Bronchial epithelial cell (primary cell): ENCODE measurements at regions not wholly inside any gene's neighbourhood (a gene's known extent, or its start where the extent isn't known, plus 50 kb on each side); places are given as distances from the start of the nearest gene placed in this dataset.

ENCODE experiments used
- DNase-seq: peaks from one replicate; pipeline ENCODE4 v3.0.0-alpha.2; 2010; ENCODE audit warnings: low read depth
- FAIRE-seq: peaks from 2 replicates; lab custom pipeline; 2011; peaks lifted over from hg19 to GRCh38; lab: Jason Lieb, UNC
- H3K27me3 ChIP-seq: 2 replicates; pipeline ENCODE4 v1.5.1; 2011; ENCODE audit warnings: low read length; ENCODE audit not compliant: control insufficient read depth, insufficient read depth
- H3K36me3 ChIP-seq: 2 replicates; pipeline ENCODE4 v1.5.1; 2011; ENCODE audit warnings: low read length; ENCODE audit not compliant: control insufficient read depth, insufficient read depth
- H3K4me3 ChIP-seq: 2 replicates; pipeline ENCODE4 v1.5.1; 2011; ENCODE audit warnings: mild to moderate bottlenecking, low read depth, low read length, control low read depth
- TF ChIP-seq, protein P1 (sequence below): IDR thresholded peaks from 2 replicates; pipeline ENCODE4 v1.5.1; 2011; ENCODE audit warnings: mild to moderate bottlenecking, moderate library complexity, low read length, control low read depth, inconsistent platforms; ENCODE audit not compliant: insufficient read depth, severe bottlenecking

DNA sequence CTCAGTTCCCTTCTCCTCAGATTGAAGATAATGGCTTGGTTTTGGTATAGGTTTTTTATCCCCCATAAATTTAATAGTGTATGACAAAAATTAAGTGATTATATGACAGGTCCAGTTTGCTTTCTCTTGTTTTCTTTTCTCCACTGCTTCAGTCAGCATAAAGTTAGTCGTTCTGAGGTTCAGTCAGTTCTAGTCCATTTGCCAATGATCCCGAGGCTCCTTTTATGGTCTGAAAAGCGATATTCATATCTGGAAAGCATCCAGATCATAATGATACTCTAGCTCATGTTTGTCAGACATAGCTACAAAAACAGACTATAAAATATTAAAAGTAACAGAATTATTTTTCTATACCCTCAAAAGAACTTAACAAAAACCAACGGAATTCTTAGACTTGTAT, 67.1 kb upstream of the SLC38A4 start:
- no peak overlapping the region for H3K4me3 ChIP-seq
- H3K36me3 ChIP-seq = no peaks in the 10 kb centered on the region
- TF ChIP-seq, protein P1, sequence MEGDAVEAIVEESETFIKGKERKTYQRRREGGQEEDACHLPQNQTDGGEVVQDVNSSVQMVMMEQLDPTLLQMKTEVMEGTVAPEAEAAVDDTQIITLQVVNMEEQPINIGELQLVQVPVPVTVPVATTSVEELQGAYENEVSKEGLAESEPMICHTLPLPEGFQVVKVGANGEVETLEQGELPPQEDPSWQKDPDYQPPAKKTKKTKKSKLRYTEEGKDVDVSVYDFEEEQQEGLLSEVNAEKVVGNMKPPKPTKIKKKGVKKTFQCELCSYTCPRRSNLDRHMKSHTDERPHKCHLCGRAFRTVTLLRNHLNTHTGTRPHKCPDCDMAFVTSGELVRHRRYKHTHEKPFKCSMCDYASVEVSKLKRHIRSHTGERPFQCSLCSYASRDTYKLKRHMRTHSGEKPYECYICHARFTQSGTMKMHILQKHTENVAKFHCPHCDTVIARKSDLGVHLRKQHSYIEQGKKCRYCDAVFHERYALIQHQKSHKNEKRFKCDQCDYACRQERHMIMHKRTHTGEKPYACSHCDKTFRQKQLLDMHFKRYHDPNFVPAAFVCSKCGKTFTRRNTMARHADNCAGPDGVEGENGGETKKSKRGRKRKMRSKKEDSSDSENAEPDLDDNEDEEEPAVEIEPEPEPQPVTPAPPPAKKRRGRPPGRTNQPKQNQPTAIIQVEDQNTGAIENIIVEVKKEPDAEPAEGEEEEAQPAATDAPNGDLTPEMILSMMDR = no peak
- DNase-seq (no peak), FAIRE-seq (no peak)
- no peaks in the 10 kb centered on the region for H3K27me3 ChIP-seq

DNA sequence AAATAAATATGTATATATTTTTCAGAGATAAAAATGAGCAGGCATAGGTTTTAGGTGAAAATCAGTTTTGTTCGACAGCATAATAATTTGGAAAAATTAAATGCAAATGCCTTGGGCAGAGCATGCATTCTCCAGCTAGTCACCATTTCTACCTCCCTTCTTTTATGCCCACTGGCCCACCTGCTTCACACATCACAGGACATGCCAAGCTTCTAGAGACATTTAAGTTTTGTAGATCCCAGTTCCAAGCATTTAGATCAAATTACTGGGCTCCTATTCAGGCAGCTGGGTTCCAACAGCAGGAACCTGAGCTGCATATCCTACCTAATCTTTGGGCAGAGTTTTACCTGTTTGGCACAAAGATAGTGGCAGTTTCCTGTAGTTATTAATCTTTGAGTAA, 67.6 kb upstream of the SLC38A4 start:
- H3K27me3 ChIP-seq = no peaks in the 10 kb centered on the region
- H3K4me3 ChIP-seq = no peak overlapping the region
- FAIRE-seq (no peak), DNase-seq (no peak)
- TF ChIP-seq, protein P1 = no peak
- no peaks in the 10 kb centered on the region for H3K36me3 ChIP-seq

DNA sequence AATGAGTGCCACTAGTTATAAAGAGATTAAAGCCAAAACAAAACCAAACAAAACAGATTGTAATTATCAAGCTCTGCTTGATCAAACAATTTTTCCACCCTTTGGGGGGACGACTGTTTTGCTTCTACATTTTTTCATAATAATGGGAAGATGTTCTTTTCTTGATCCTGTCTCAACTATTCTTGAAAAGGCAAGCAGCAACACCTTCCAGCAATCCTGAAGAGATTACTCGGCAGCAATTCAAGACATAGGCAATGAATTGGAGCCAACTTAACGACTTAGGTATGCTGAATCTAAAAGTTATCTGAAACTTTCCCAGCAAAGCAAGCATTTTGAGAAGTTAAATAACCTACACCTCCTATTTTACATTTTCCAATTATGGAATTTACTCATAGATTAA, 69.9 kb upstream of the SLC38A4 start:
- no peaks in the 10 kb centered on the region for H3K36me3 ChIP-seq
- FAIRE-seq (no peak), DNase-seq (peak; percentile 31)
- H3K27me3 ChIP-seq = no peaks in the 10 kb centered on the region
- TF ChIP-seq, protein P1 = no peak
- H3K4me3 ChIP-seq = no peak overlapping the region

DNA sequence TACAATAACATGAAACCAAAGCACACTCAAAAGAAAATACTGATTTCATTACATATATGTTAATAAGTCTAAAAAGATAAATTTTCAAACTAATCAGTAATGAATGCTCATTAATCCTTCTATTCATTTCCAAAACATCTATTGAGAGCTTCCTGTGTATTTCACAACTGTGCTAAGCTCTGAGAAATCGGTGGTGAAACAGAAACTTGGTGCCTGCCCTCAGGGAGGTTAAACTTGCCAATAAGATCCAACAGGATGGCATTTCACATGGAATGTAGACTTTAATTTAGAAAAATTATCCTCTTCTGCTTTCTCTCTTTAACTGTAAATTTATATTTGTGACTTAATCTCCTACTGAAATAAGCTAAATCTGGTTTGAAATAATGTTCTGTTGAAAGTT, 70.9 kb upstream of the SLC38A4 start:
- no peak for FAIRE-seq
- H3K36me3 ChIP-seq = no peaks in the 10 kb centered on the region
- H3K27me3 ChIP-seq = no peaks in the 10 kb centered on the region
- TF ChIP-seq, protein P1 = no peak
- H3K4me3 ChIP-seq = no peak overlapping the region
- DNase-seq = no peak

DNA sequence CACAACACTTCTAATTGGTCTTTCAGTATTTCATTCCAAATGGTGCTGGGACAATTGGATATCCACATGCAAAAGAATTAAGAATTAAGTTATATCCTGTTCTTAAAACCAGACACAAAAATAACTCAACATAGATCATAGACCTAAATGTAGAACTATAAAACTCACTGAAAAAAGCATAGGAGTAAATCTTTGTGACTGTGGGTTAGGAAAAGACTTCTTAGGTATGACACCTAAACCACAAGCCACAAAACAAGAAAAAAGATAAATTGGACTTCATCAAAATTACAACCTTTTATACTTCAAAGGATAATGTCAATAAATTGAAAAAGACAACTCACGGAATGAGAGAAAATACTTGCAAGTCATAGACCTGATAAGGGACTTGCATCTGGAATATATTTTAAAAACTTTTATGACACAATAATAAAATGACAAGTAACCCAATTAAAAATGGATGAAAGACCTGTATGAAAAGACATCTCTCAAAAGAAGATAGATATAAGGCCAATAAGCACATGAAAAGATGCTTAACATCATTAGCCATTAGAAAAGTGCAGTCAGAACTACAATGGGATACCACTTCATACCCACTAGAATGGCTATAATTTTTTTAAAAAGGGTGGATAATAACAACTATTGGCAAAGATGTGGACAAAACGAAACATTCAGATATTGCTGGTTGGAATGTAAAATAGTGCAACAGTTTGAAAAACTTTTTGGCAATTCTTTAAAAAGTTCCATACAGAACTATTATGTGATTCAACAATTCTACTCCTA, 72.5 kb upstream of the SLC38A4 start:
- DNase-seq (no peak), FAIRE-seq (no peak)
- Histone ChIP-seq H3K27me3 (no peaks in the 10 kb centered on the region), H3K36me3 (no peaks in the 10 kb centered on the region), H3K4me3 (no peak overlapping the region)
- TF ChIP-seq, protein P1 = no peak

DNA sequence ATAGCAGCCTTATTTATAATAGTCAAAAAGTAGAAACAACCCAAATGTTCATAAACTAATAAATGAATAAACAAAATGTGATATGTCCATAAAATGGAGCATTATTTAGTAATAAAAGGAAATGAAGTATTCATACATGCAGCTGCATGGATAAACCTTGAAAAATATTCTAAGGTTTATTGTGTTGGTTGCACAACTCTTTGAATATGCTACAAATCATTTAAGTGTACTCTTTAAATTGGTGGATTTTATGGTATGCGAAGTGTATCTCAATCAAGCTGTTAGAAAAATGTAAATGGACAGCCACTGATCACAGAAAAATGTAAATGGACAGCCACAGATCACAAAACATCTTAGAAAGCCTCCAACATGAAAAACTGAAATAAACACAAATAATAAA, 73.2 kb upstream of the SLC38A4 start:
- TF ChIP-seq, protein P1 = no peak
- DNase-seq = no peak
- H3K4me3 ChIP-seq = no peak overlapping the region
- no peaks in the 10 kb centered on the region for H3K36me3 ChIP-seq
- no peak for FAIRE-seq
- H3K27me3 ChIP-seq = no peaks in the 10 kb centered on the region
